HEK293 (cell line): ENCODE measurements at regions not wholly inside any gene's neighbourhood (a gene's known extent, or its start where the extent isn't known, plus 50 kb on each side); places are given as distances from the start of the nearest gene placed in this dataset.

Source experiments
- CTCF ChIA-PET: fragments of 350-600 bp; formaldehyde crosslinking; extraction: SDS; loops from one replicate; lab custom pipeline; 2021; ENCODE audit warnings: antibody characterized with exemption; lab: Yijun Ruan, JAX
- POLR2A ChIA-PET: fragments of 300-600 bp; formaldehyde crosslinking; extraction: SDS; loops from one replicate; lab custom pipeline; 2020; ENCODE audit warnings: antibody characterized with exemption, inconsistent platforms; lab: Yijun Ruan, JAX
- H3K27ac ChIP-seq: fragments of 200-500 bp; sonication (Bioruptor generic); 2 replicates; pipeline ENCODE4 v1.5.1; 2014; ENCODE audit warnings: low read depth, low read length, control low read depth, inconsistent platforms; ENCODE audit errors: extremely low read depth
- H3K36me3 ChIP-seq, 2 experiments: fragments of 200-500 bp in 1 of 2; sonication (Bioruptor generic) in 1 of 2; 1 replicate in 1 of 2; 2 replicates in 1 of 2; pipeline ENCODE4 v1.5.1; 2014 to 2017; ENCODE audit warnings: inconsistent platforms in 2 of 2, low read length in 2 of 2; ENCODE audit not compliant: control insufficient read depth in 2 of 2, insufficient read depth in 1 of 2
- H3K4me1 ChIP-seq: fragments of 200-500 bp; sonication (Bioruptor generic); 2 replicates; pipeline ENCODE4 v1.5.1; 2014; ENCODE audit warnings: mild to moderate bottlenecking, low read length, inconsistent platforms; ENCODE audit not compliant: control insufficient read depth, insufficient read depth
- H3K4me3 ChIP-seq: 2 replicates; pipeline ENCODE4 v1.5.1; 2011; ENCODE audit warnings: low read depth, mild to moderate bottlenecking, control low read depth, low read length, moderate library complexity
- H3K9me3 ChIP-seq: fragments of 200-500 bp; sonication (Bioruptor generic); 2 replicates; pipeline ENCODE4 v1.5.1; 2014; ENCODE audit warnings: low read depth, low read length, inconsistent platforms; ENCODE audit not compliant: control insufficient read depth, insufficient read depth
- CTCF ChIP-seq: fragments of 450-650 bp; formaldehyde crosslinking; IDR thresholded peaks from 2 replicates; pipeline ENCODE4 v1.5.1; 2016; ENCODE audit warnings: missing biosample characterization, missing genetic modification characterization
- EGR2 ChIP-seq: fragments of 450-650 bp; formaldehyde crosslinking; IDR thresholded peaks from 2 replicates; pipeline ENCODE4 v1.5.1; 2016; ENCODE audit warnings: low read depth, missing biosample characterization, missing genetic modification characterization
- GLI4 ChIP-seq: fragments of 450-650 bp; formaldehyde crosslinking; IDR thresholded peaks from 2 replicates; pipeline ENCODE4 v1.5.1; 2016; ENCODE audit warnings: missing biosample characterization, missing genetic modification characterization
- PRDM1 ChIP-seq: fragments of 450-650 bp; formaldehyde crosslinking; IDR thresholded peaks from 2 replicates; pipeline ENCODE4; 2016; ENCODE audit warnings: missing biosample characterization, missing genetic modification characterization
- SP2 ChIP-seq: fragments of 450-650 bp; formaldehyde crosslinking; IDR thresholded peaks from 2 replicates; pipeline ENCODE4 v1.5.1; 2016; ENCODE audit warnings: missing biosample characterization, missing genetic modification characterization
- SP3 ChIP-seq: fragments of 450-650 bp; formaldehyde crosslinking; IDR thresholded peaks from 2 replicates; pipeline ENCODE4 v1.5.1; 2016; ENCODE audit warnings: missing biosample characterization, missing genetic modification characterization
- SP7 ChIP-seq: fragments of 450-650 bp; formaldehyde crosslinking; IDR thresholded peaks from 2 replicates; pipeline ENCODE4 v1.5.1; 2016; ENCODE audit warnings: missing biosample characterization, missing genetic modification characterization
- TRIM28 ChIP-seq: IDR thresholded peaks from 2 replicates; pipeline ENCODE4 v1.6.1; 2011; ENCODE audit warnings: low read length, control low read depth, borderline replicate concordance
- YY1 ChIP-seq: fragments of 450-650 bp; formaldehyde crosslinking; IDR thresholded peaks from 2 replicates; pipeline ENCODE4 v1.5.1; 2018; ENCODE audit warnings: missing biosample characterization, missing genetic modification characterization
- ZBTB1 ChIP-seq: fragments of 450-650 bp; formaldehyde crosslinking; IDR thresholded peaks from 2 replicates; pipeline ENCODE4 v1.5.1; 2016; ENCODE audit warnings: missing biosample characterization, missing genetic modification characterization
- ZBTB10 ChIP-seq: fragments of 450-650 bp; formaldehyde crosslinking; IDR thresholded peaks from 2 replicates; pipeline ENCODE4 v1.5.1; 2016; ENCODE audit warnings: missing biosample characterization, missing genetic modification characterization
- ZBTB21 ChIP-seq: fragments of 450-650 bp; formaldehyde crosslinking; IDR thresholded peaks from 2 replicates; pipeline ENCODE4 v1.5.1; 2017; ENCODE audit warnings: missing biosample characterization, missing genetic modification characterization
- ZBTB7A ChIP-seq: fragments of 450-650 bp; formaldehyde crosslinking; IDR thresholded peaks from 2 replicates; pipeline ENCODE4 v1.5.1; 2016; ENCODE audit warnings: low read depth, missing biosample characterization, missing genetic modification characterization
- ZEB2 ChIP-seq: fragments of 450-650 bp; formaldehyde crosslinking; IDR thresholded peaks from 2 replicates; pipeline ENCODE4 v1.5.1; 2016; ENCODE audit warnings: missing biosample characterization, missing genetic modification characterization
- ZFHX2 ChIP-seq: fragments of 450-650 bp; formaldehyde crosslinking; conservative IDR thresholded peaks from 2 replicates; pipeline ENCODE4 v1.5.1; 2016; ENCODE audit warnings: missing biosample characterization, missing genetic modification characterization
- ZNF114 ChIP-seq: fragments of 450-650 bp; formaldehyde crosslinking; IDR thresholded peaks from 2 replicates; pipeline ENCODE4 v1.5.0; 2017; ENCODE audit warnings: missing biosample characterization, missing genetic modification characterization
- ZNF133 ChIP-seq: fragments of 450-650 bp; formaldehyde crosslinking; IDR thresholded peaks from 2 replicates; pipeline ENCODE4 v1.5.1; 2016; ENCODE audit warnings: missing biosample characterization, missing genetic modification characterization
- ZNF157 ChIP-seq: fragments of 450-650 bp; formaldehyde crosslinking; IDR thresholded peaks from 2 replicates; pipeline ENCODE4 v1.5.1; 2016; ENCODE audit warnings: missing biosample characterization, missing genetic modification characterization
- ZNF26 ChIP-seq: fragments of 450-650 bp; formaldehyde crosslinking; IDR thresholded peaks from 2 replicates; pipeline ENCODE4 v1.5.1; 2016; ENCODE audit warnings: missing biosample characterization, missing genetic modification characterization
- ZNF302 ChIP-seq: fragments of 450-650 bp; formaldehyde crosslinking; IDR thresholded peaks from 2 replicates; pipeline ENCODE4 v1.5.1; 2016; ENCODE audit warnings: missing biosample characterization, missing genetic modification characterization, low read depth
- ZNF324 ChIP-seq: fragments of 450-650 bp; formaldehyde crosslinking; IDR thresholded peaks from 2 replicates; pipeline ENCODE4 v1.5.1; 2016; ENCODE audit warnings: missing biosample characterization, missing genetic modification characterization
- ZNF37A ChIP-seq: fragments of 450-650 bp; IDR thresholded peaks from 2 replicates; pipeline ENCODE4 v1.5.1; 2018; ENCODE audit warnings: missing biosample characterization, missing genetic modification characterization
- ZNF391 ChIP-seq: fragments of 450-650 bp; formaldehyde crosslinking; IDR thresholded peaks from 2 replicates; pipeline ENCODE4 v1.5.1; 2016; ENCODE audit warnings: low read depth, missing biosample characterization, missing genetic modification characterization, borderline replicate concordance
- ZNF426 ChIP-seq: fragments of 450-650 bp; formaldehyde crosslinking; IDR thresholded peaks from 2 replicates; pipeline ENCODE4 v1.5.1; 2017; ENCODE audit warnings: missing biosample characterization, missing genetic modification characterization, mild to moderate bottlenecking, inconsistent platforms, moderate library complexity
- ZNF488 ChIP-seq: fragments of 450-650 bp; formaldehyde crosslinking; IDR thresholded peaks from 2 replicates; pipeline ENCODE4 v1.5.1; 2016; ENCODE audit warnings: missing biosample characterization, missing genetic modification characterization
- ZNF513 ChIP-seq: fragments of 450-650 bp; IDR thresholded peaks from 2 replicates; pipeline ENCODE4 v1.5.1; 2018; ENCODE audit warnings: missing biosample characterization, missing genetic modification characterization
- ZNF629 ChIP-seq: fragments of 450-650 bp; formaldehyde crosslinking; IDR thresholded peaks from 2 replicates; pipeline ENCODE4 v1.5.1; 2017; ENCODE audit warnings: missing biosample characterization, missing genetic modification characterization
- ZNF664 ChIP-seq: fragments of 450-650 bp; formaldehyde crosslinking; IDR thresholded peaks from 2 replicates; pipeline ENCODE4 v1.5.1; 2016; ENCODE audit warnings: missing biosample characterization, missing genetic modification characterization
- ZNF704 ChIP-seq: fragments of 450-650 bp; formaldehyde crosslinking; IDR thresholded peaks from 2 replicates; pipeline ENCODE4 v1.5.1; 2016; ENCODE audit warnings: missing biosample characterization, missing genetic modification characterization
- ZNF76 ChIP-seq: fragments of 450-650 bp; formaldehyde crosslinking; IDR thresholded peaks from 2 replicates; pipeline ENCODE4; 2016; ENCODE audit warnings: low read depth, missing biosample characterization, missing genetic modification characterization, borderline replicate concordance

GRCh38 chr16:65421596-65421995 lies 299.7 kb upstream of the CDH11 start:
- TF ChIP-seq ZNF302, result no peak
- no peak for TF ChIP-seq ZFHX2 (tag by site-specific recombination)
- TF ChIP-seq ZEB2 (tag by site-specific recombination), result no peak
- no peak for TF ChIP-seq ZNF157 (tag by site-specific recombination)
- no peak for TF ChIP-seq ZNF704 (tag by site-specific recombination)
- no peak for TF ChIP-seq ZNF391
- TF ChIP-seq CTCF, result no peak
- no peak for TF ChIP-seq ZNF513 (tag by site-specific recombination)
- TF ChIP-seq ZNF324 (tag by site-specific recombination), result no peak
- TF ChIP-seq ZBTB10 (tag by site-specific recombination), result no peak
- no peak for TF ChIP-seq ZNF664
- no peak for TF ChIP-seq ZNF114 (tag by site-specific recombination)
- no peak for TF ChIP-seq ZNF488
- no peak for TF ChIP-seq SP7 (tag by site-specific recombination)
- no peak for TF ChIP-seq TRIM28
- no peak for TF ChIP-seq ZNF37A (tag by site-specific recombination)
- no peak for TF ChIP-seq ZNF133 (tag by site-specific recombination)
- TF ChIP-seq ZBTB21 (tag by site-specific recombination), result no peak
- POLR2A ChIA-PET, result no interaction called here

GRCh38 chr16:65418435-65418834 lies 296.6 kb upstream of the CDH11 start:
- Histone ChIP-seq H3K36me3 (no peaks in the 10 kb centered on the region), H3K27ac (no peak overlapping the region), H3K9me3 (no peaks in the 10 kb centered on the region), H3K4me1 (peaks cover 4% of the 10 kb centered on the region), H3K4me3 (no peak overlapping the region)
- ChIA-PET POLR2A (no interaction called here), CTCF (no interaction called here)
- TF ChIP-seq ZEB2 (tag by site-specific recombination) (no peak), ZNF426 (tag by site-specific recombination) (no peak), GLI4 (tag by site-specific recombination) (no peak), SP3 (tag by site-specific recombination) (no peak), SP2 (tag by site-specific recombination) (no peak), PRDM1 (tag by site-specific recombination) (no peak), ZBTB1 (tag by site-specific recombination) (no peak), YY1 (no peak), ZNF26 (tag by site-specific recombination) (no peak), ZNF629 (tag by site-specific recombination) (no peak), ZNF76 (tag by site-specific recombination) (no peak), EGR2 (tag by site-specific recombination) (no peak), ZBTB7A (tag by site-specific recombination) (no peak)

More at GRCh38 chr16:65421596-65421995, 299.7 kb upstream of the CDH11 start:
- no peak overlapping the region for H3K27ac ChIP-seq
- CTCF ChIA-PET, result no interaction called here
- no peaks in the 10 kb centered on the region for H3K9me3 ChIP-seq
- H3K4me1 ChIP-seq, result no peaks in the 10 kb centered on the region
- H3K36me3 ChIP-seq, result no peaks in the 10 kb centered on the region
- H3K4me3 ChIP-seq, result no peak overlapping the region
